ENCODE measurements at regions not wholly inside any gene's neighbourhood (a gene's known extent, or its start where the extent isn't known, plus 50 kb on each side); places are given as distances from the start of the nearest gene placed in this dataset.

DNA sequence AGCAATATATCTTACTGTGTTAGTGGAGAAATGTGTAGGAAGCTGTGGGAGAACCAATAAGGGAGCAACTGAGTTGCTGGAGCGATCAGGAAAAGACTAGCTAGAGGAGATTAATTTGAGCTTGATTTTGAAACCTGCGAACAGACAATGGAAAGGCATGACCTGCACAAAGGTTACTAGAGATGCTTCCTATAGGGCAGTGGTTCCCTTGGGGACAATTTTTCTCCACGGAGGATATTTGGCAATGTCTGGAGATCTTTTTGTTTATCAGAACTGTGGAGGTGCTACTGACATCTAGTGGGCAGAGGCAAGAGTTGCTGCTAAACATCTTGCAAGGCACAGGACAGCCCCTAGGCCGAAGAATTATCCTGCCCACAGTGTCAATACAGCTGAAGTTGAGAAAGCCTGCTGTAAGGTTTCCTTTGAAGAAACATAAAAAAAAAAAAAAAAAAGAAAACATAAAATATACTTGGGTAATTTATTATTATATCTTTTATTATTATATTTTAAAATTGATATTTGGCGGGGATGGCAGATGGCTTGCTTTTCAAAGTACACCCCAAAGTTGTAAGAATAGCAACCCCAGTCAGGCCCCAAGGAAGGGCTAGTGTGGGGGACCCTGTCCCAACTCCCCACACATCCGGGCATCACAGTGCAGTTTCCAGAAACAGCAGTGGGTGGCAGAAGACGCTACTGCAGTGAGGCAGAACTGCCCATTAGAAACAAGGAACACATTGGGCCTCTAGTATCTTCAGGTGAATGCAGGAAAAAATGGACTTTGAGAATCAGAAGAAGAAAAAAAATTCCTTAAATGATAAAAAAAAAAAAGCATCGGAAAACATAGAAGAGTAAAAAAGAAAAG, 481.6 kb downstream of the SH2D4B start:
- peak; percentile 72 for TF ChIP-seq CTCF (IDR thresholded peaks at IDR 0.05; ENCODE audit: insufficient read depth, low read depth, low read length)
- H3K4me3 ChIP-seq (ENCODE audit: low read depth, low read length) = no peak overlapping the region
- peak; percentile 42 for DNase-seq (ENCODE audit: low read depth)

DNA sequence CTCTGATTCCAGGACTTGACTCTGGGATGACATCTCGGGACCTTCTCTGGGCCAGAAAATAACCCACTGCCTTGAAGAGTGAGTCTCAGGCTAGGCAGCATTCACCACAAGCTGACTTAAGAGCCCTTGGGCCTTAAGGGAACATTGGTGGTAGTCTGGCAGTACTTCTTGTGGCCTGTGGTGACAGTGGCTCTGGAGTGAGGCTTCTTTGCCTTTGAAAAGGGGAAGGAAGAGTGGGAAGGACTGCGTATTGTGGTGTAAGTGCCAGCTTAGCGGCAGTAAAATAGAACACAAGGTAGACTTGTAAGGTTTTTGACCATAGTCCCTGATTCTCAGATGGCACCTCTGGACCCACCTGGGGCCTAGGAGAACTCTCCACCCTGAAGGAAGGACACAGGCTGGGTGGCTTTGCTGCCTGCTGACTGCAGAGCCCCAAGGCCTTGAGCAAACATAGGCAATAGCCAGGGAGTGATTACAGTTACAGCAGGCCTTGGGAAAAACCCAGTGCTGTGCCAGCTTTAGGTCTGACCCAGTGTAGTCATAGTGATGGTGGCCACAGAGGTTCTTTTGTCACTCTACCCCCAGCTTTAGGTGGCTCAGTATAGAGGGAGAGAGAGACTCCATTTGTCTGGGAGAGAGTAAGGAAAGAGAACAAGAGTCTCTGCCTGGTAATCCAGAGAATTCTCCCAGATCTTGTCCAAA, 483.9 kb downstream of the SH2D4B start:
- DNase-seq (ENCODE audit: low read depth) = no peak
- TF ChIP-seq CTCF (IDR thresholded peaks at IDR 0.05; ENCODE audit: insufficient read depth, low read depth, low read length) = no peak
- no peak overlapping the region for H3K4me3 ChIP-seq (ENCODE audit: low read depth, low read length)

GRCh38 chr10:81026591-81026990, 488.9 kb downstream of the SH2D4B start:
- no peak for TF ChIP-seq CTCF (IDR thresholded peaks at IDR 0.05; ENCODE audit: insufficient read depth, low read depth, low read length)
- DNase-seq (ENCODE audit: low read depth) = peak; percentile 2

DNA sequence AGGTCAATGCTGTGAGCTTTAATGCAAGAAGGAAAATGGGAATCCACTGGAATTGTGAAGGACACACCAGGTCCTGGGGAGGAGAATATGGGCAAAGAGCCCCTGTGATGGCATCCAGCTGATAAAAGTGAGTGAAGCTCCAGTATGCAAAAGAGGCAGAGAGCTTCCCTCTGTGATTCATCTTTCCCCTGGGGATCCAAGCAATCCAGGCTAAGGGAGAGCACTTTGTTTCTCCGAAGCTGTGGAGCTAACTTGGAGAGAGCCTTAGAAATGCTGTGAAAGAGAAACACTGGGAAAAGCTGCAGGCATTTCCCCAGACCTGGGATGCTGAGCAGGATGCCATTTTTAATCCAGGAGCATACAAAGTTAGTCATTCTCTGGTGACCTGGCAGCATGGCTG, 489.5 kb downstream of the SH2D4B start:
- no peak overlapping the region for H3K4me3 ChIP-seq (ENCODE audit: low read depth, low read length)
- TF ChIP-seq CTCF (IDR thresholded peaks at IDR 0.05; ENCODE audit: insufficient read depth, low read depth, low read length) = no peak
- DNase-seq (ENCODE audit: low read depth) = peak; percentile 3

More at GRCh38 chr10:81026591-81026990, 488.9 kb downstream of the SH2D4B start:
- H3K4me3 ChIP-seq (ENCODE audit: low read depth, low read length) = no peak overlapping the region

- no peak overlapping the region for H3K4me3 ChIP-seq (ENCODE audit: low read depth, low read length)
- no peak for TF ChIP-seq CTCF (IDR thresholded peaks at IDR 0.05; ENCODE audit: insufficient read depth, low read depth, low read length)
- no peak for DNase-seq (ENCODE audit: low read depth)
These were observed 490.0 kb downstream of the SH2D4B start for GRCh38 chr10:81027706-81028105.

DNA sequence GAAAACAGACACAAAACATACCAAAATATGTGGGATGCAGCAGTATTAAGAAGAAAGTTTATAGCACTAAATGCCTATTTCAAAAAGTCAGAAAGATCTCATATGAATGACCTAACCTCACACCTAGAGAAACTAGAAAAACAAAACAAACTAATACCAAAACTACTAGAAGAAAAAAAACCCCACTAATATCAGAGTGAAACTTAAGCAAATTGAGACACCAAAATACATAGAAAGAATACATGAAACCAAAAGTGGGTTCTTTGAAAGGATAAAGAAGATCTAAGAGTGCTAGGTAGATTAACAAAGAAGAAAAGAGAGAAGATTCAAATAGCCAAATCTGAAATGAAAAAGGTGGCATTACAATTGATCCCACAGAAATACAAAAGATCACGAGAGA, 494.1 kb downstream of the SH2D4B start:
- DNase-seq (ENCODE audit: low read depth) = no peak
- no peak for TF ChIP-seq CTCF (IDR thresholded peaks at IDR 0.05; ENCODE audit: insufficient read depth, low read depth, low read length)
- H3K4me3 ChIP-seq (ENCODE audit: low read depth, low read length) = no peak overlapping the region

Data from fibroblast of villous mesenchyme (primary cell).